NCI-H1436 treated with DMSO at 0.1 percent for 48 hours (cell line): ENCODE measurements at regions not wholly inside any gene's neighbourhood (a gene's known extent, or its start where the extent isn't known, plus 50 kb on each side); places are given as distances from the start of the nearest gene placed in this dataset.

Source experiments
- DNase-seq: peaks from one replicate; lab custom pipeline; 2025; lab: John Stamatoyannopoulos, UW

DNA sequence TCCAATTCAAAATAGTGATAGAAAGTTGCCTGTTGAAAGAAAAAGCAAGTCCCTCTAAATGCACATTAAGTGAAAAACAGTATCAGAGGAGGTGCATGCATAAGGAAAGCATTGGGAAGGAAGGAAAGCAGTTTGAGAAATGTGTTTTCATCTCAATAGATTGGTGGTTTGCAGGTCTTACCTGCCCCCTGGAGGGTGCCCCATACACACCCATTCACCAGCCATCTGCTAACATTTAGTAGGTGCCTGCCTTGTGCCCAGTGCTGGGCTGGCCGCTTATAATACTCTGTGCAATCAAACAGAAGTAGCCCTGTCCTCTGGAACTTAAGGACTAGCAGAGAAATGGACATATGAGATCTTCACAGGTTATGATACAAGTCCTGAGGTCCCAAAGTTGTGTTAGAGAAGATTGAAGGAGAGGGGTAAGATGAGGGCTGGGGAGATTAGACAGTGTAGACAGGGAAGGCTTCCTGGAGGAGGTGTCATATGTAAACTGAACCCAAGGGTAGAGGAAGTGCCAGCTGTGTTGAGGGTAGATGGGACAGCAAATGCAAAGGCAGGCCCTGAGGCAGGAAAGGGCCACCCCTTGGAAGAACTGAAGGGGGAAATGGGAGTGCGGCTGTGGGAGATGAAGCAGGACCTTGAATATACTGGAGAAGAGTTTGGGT, 184.2 kb downstream of the MN1 start:
- DNase-seq, result no peak

DNA sequence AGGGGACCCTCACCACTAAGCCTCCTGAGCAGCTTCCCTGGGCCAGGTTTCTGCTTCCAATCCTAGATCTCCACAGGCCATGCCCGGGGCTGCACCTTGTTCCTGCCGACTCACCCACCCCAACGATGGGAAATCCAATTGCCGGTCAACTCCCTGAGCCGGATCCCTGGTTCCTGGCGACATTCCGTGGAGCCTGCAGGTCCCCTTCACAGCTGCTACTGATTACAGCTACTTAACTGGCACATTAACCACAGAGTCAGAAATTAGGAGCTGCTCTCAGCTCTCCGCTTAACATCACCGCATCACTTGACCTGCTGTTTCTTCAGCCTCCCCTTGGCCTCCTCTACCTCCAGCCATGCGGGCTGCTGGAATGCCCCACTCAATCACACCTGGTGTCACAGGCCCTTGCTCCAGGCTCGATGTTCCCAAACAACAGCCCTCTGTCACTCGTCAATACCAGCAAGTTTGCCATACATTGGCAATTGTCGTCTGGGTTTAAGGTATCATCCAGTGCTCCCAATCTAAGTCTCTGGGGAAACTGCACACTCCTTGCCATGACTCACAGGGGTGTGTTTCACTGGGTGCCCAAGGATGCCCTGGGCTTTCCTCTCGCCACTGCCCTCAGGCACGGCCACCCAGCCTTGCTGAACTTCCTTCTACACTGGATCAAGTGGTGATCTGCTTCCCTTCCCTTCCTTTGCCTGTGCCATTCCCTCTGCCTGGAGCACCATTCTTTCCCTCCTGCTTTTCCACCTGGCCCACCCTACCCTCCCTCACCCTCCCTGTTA, 181.0 kb downstream of the MN1 start:
- DNase-seq, result no peak

- DNase-seq, result no peak
These were observed 180.0 kb downstream of the MN1 start for GRCh38 chr22:27621486-27622070.

GRCh38 chr22:27624042-27624441, 177.5 kb downstream of the MN1 start:
- DNase-seq, result no peak

- no peak for DNase-seq
These were observed 176.9 kb downstream of the MN1 start for GRCh38 chr22:27624705-27625104.

DNA sequence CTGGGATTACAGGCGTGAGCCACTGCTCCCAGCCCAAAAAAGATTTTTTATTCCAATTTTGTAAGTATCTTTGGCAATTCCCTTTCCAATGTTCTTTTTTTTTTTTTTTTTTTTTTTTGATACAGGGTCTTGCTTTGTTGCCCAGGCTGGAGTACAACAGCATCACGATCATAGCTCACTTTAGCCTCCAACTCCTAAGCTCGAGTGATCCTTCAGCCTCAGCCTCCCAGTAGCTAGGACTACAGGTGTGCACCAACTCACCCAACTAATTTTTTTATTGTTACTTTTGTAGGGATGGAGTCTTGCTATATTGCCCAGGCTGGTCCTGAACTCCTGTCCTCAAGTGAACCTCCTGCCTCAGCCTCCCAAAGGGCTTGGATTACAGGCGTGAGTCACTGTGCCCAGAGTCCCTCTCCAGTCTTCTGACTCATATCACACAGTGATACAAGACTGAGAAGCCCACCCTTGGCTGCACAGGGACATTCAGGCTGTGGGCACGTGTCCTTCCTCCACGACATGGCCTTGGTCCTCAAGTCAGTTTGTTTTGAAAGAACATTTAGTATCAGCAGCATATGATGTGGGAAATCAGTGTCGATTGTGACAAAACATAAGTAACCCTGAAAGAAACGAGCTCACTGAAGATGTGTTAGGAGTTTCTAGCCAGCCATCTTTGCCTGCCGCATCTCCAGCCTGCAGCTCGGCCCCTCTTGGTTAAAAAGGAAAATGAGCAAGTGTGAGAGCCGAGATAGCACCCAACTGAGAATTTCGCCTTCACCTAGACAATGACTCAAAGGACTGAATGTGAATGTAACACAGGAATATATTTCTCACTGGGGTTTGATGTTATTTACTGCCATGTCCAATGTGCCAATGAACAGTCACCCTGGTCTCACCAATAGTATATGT, 175.5 kb downstream of the MN1 start:
- no peak for DNase-seq

DNA sequence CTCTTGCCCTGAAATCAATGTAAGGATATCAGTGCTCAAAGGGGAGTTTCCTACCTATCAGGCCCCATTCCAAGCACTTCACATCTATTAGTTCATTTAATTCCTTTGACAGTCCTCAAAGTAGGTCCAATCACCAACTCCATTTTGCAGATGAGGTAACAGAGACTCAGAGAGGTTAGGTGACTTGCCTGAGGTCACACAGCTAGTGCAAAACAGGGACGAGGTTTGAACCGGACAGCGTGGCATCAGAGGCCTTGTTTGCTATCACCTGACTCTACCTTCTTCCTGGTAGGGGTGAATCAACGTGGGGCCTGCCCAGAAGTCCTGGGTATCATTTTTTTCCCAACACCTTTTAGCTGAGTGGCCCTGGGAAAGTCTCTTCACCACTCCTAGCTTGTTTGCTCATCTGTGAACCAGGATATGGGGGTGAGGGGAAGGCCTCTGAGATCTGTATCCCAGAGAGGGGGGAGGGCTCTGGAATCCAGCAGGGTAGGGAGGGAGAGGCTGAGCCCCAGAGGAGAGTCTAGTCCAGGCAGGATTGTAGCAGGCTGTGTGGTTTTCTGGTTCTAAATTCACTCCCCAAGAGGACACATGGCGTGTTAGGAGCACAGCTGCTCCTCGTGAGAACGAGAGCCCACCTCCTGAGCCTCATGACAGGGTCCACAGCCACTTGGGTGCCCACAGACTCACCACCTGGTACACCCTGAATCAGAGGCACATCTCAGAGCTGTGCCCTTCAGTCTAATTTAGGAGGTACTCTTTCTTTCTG, 174.7 kb downstream of the MN1 start:
- DNase-seq, result no peak

- DNase-seq, result no peak
These were observed 174.1 kb downstream of the MN1 start for GRCh38 chr22:27627444-27627833.

DNA sequence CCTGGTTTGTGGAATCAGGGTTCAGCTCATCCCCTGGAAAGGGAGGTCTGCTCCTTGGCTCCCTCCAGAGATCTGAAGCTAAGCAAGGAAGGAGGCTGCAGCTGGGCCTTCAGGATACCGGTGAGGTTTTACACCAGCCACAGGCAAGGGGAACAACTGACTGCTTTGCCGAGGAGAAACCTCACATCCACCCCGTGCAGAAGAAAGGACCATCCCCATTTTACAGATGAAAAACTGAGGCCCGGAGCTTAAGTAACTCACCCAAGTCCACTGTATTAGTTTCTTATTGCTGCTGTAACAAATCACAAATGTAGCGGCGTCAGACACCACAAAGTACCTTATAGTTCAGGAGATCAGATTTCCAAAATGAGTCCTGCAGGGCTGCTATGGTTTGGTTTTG, 173.7 kb downstream of the MN1 start:
- DNase-seq, result no peak

DNA sequence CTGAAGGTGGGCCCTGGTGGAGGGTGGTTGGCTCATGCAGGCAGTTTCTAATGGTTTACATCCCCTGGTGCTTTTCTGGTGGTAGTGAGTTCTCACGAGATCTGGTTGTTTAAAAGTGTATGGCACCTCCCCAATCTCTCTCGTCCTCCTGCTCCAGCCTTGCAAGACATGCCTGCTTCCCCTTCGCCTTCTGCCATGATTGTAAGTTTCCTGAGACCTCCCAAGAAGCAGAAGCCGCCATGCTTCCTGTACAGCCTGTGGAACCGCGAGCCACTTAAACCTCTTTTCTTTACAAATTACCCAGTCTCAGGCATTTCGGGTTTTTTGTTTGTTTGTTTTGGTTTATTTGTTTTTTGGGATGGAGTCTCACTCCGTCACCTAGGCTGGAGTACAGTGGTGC, 173.2 kb downstream of the MN1 start:
- DNase-seq, result no peak

GRCh38 chr22:27628891-27629631, 172.5 kb downstream of the MN1 start:
- no peak for DNase-seq

DNA sequence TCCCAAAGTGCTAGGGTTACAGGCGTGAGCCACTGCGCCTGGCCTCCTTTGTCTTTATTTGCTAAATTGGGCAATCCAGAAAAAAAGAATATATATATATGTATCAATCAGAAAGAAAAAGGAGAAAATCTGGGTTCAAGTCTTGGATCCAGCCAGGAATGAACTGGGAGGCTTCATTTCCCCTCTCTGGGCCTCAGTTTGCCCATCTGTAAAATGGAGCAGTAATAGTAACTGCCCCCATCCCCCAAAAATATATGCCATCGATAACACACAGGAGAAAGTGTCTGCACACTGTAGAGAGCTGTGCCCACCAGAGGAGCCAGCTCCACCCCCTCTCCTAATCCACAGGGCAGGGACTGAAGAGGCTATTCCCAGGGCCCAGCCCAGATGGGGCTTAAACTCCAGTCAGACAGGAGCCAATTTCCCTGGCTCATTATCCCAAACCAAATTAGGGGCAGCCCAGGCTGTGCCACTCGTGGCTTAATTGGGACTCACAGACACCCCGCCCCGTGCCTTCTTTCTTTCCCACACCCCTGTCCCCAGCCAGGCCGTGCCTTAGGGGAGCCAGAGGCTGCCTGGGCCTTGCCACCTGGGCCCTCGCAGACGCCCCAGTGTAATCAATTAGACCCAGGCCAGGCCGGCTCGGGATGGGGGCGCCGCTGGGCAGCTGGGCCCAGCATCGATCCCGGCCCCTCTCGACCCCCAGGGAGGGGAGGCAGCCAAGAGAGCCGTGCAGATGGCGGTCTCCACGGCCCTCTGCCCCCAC, 171.5 kb downstream of the MN1 start:
- DNase-seq, result no peak

GRCh38 chr22:27630754-27631153, 170.8 kb downstream of the MN1 start:
- DNase-seq, result no peak

- DNase-seq, result no peak
These were observed 169.9 kb downstream of the MN1 start for GRCh38 chr22:27631641-27632040.

- DNase-seq, result no peak
These were observed 168.9 kb downstream of the MN1 start for GRCh38 chr22:27632451-27633295.

GRCh38 chr22:27633296-27633871, 168.2 kb downstream of the MN1 start:
- DNase-seq, result no peak

GRCh38 chr22:27634043-27634740, 167.4 kb downstream of the MN1 start:
- DNase-seq, result no peak

GRCh38 chr22:27635435-27635834, 166.1 kb downstream of the MN1 start:
- no peak for DNase-seq
